Activated T-helper 1 cell treated with anti-CD3 and anti-CD28 coated beads, Interleukin-12 subunit alpha, Interleukin-12 subunit beta, Interleukin-2, Interleukin-4 antibody, amounts not matched to agents 30 ng/mL and 10 ng/mL and 1 ng/mL, durations not matched to agents 14 hours and 24 hours and 36 hours (primary cell): ENCODE measurements at regions not wholly inside any gene's neighbourhood (a gene's known extent, or its start where the extent isn't known, plus 50 kb on each side); places are given as distances from the start of the nearest gene placed in this dataset.
"Not testable (repeated sequence)": the region's sequence is repeated elsewhere in the genome, so short reads cannot be mapped to it uniquely, and the experiment has no call there.

Experiments
- DNase-seq: peaks from one replicate; pipeline ENCODE4 v3.0.0; 2021; ENCODE audit warnings: low spot score
- H3K27ac Mint-ChIP-seq: one replicate; pipeline ENCODE4 v1.8.0; 2021; ENCODE audit warnings: mild to moderate bottlenecking, mixed read lengths
- H3K27me3 Mint-ChIP-seq: one replicate; pipeline ENCODE4 v1.8.0; 2022; ENCODE audit warnings: mild to moderate bottlenecking, moderate library complexity, mixed read lengths; ENCODE audit not compliant: insufficient read depth
- H3K36me3 Mint-ChIP-seq: one replicate; pipeline ENCODE4 v1.8.0; 2021; ENCODE audit warnings: low read depth, mixed read lengths
- H3K4me1 Mint-ChIP-seq: one replicate; pipeline ENCODE4 v1.8.0; 2021; ENCODE audit warnings: low read depth, mixed read lengths
- H3K4me3 Mint-ChIP-seq: one replicate; pipeline ENCODE4 v1.8.0; 2021; ENCODE audit warnings: mild to moderate bottlenecking, moderate library complexity, mixed read lengths
- H3K9me3 Mint-ChIP-seq: one replicate; pipeline ENCODE4 v1.8.0; 2021; ENCODE audit warnings: mixed read lengths
- intact Hi-C: fragments of 100-400 bp; cut with micrococcal nuclease; formaldehyde crosslinking; loops from one replicate; pipeline ENCODE4 v1.15.1; 2024

- H3K27me3 Mint-ChIP-seq, H3K36me3 Mint-ChIP-seq, H3K4me3 Mint-ChIP-seq, DNase-seq, H3K4me1 Mint-ChIP-seq, H3K9me3 Mint-ChIP-seq, intact Hi-C loops, H3K27ac Mint-ChIP-seq: not testable (repeated sequence)
Observed at GRCh38 chr6:112608925-112609324, 261.8 kb downstream of the RFPL4B start.

GRCh38 chr6:112613410-112613809, 266.3 kb downstream of the RFPL4B start:
- no peaks in the 10 kb centered on the region for H3K4me1 Mint-ChIP-seq
- H3K4me3 Mint-ChIP-seq = no peak overlapping the region

GRCh38 chr6:112618849-112619248, 271.7 kb downstream of the RFPL4B start:
- Mint-ChIP-seq H3K4me1 (no peaks in the 10 kb centered on the region), H3K36me3 (no peaks in the 10 kb centered on the region), H3K9me3 (no peaks in the 10 kb centered on the region), H3K4me3 (no peak overlapping the region), H3K27ac (no peak overlapping the region), H3K27me3 (no peaks in the 10 kb centered on the region)
- DNase-seq = no peak
- intact Hi-C loops = no loop called here

More at GRCh38 chr6:112613410-112613809, 266.3 kb downstream of the RFPL4B start:
- H3K36me3 Mint-ChIP-seq = no peaks in the 10 kb centered on the region
- intact Hi-C loops = no loop called here
- DNase-seq = no peak
- H3K27me3 Mint-ChIP-seq = no peaks in the 10 kb centered on the region
- peaks cover 7% of the 10 kb centered on the region for H3K9me3 Mint-ChIP-seq
- H3K27ac Mint-ChIP-seq = no peak overlapping the region

- H3K27me3 Mint-ChIP-seq = no peaks in the 10 kb centered on the region
Observed at GRCh38 chr6:112620812-112621569, 273.9 kb downstream of the RFPL4B start.

GRCh38 chr6:112622036-112622435, 274.9 kb downstream of the RFPL4B start:
- H3K36me3 Mint-ChIP-seq = no peaks in the 10 kb centered on the region
- no peak overlapping the region for H3K27ac Mint-ChIP-seq
- no peak for DNase-seq
- H3K4me1 Mint-ChIP-seq = no peaks in the 10 kb centered on the region
- no peaks in the 10 kb centered on the region for H3K27me3 Mint-ChIP-seq
- H3K4me3 Mint-ChIP-seq = no peak overlapping the region
- H3K9me3 Mint-ChIP-seq = no peaks in the 10 kb centered on the region
- intact Hi-C loops = no loop called here

More at GRCh38 chr6:112620812-112621569, 273.9 kb downstream of the RFPL4B start:
- Mint-ChIP-seq H3K4me3 (no peak overlapping the region), H3K9me3 (no peaks in the 10 kb centered on the region), H3K27ac (no peak overlapping the region), H3K36me3 (no peaks in the 10 kb centered on the region), H3K4me1 (no peaks in the 10 kb centered on the region)
- intact Hi-C loops = no loop called here
- no peak for DNase-seq

- DNase-seq = no peak
- H3K9me3 Mint-ChIP-seq = no peaks in the 10 kb centered on the region
- H3K27me3 Mint-ChIP-seq = no peaks in the 10 kb centered on the region
- H3K36me3 Mint-ChIP-seq = no peaks in the 10 kb centered on the region
- no peak overlapping the region for H3K27ac Mint-ChIP-seq
- intact Hi-C loops = no loop called here
- H3K4me3 Mint-ChIP-seq = no peak overlapping the region
- no peaks in the 10 kb centered on the region for H3K4me1 Mint-ChIP-seq
Observed at GRCh38 chr6:112626468-112627082, 279.4 kb downstream of the RFPL4B start.

- no peaks in the 10 kb centered on the region for H3K36me3 Mint-ChIP-seq
- no peak overlapping the region for H3K27ac Mint-ChIP-seq
- no peaks in the 10 kb centered on the region for H3K27me3 Mint-ChIP-seq
- H3K4me3 Mint-ChIP-seq = no peak overlapping the region
- no peaks in the 10 kb centered on the region for H3K9me3 Mint-ChIP-seq
- DNase-seq = no peak
- intact Hi-C loops = no loop called here
- H3K4me1 Mint-ChIP-seq = no peaks in the 10 kb centered on the region
Observed at GRCh38 chr6:112634376-112634775, 287.2 kb downstream of the RFPL4B start.

GRCh38 chr6:112636650-112637262, 289.6 kb downstream of the RFPL4B start:
- no peak overlapping the region for H3K27ac Mint-ChIP-seq
- no peaks in the 10 kb centered on the region for H3K9me3 Mint-ChIP-seq
- no peaks in the 10 kb centered on the region for H3K4me1 Mint-ChIP-seq
- no peaks in the 10 kb centered on the region for H3K27me3 Mint-ChIP-seq
- no peaks in the 10 kb centered on the region for H3K36me3 Mint-ChIP-seq
- no peak for DNase-seq
- no peak overlapping the region for H3K4me3 Mint-ChIP-seq
- intact Hi-C loops = no loop called here

GRCh38 chr6:112639391-112639831, 292.3 kb downstream of the RFPL4B start:
- no peaks in the 10 kb centered on the region for H3K4me1 Mint-ChIP-seq
- no peaks in the 10 kb centered on the region for H3K9me3 Mint-ChIP-seq
- intact Hi-C loops = no loop called here
- no peak overlapping the region for H3K27ac Mint-ChIP-seq
- H3K27me3 Mint-ChIP-seq = no peaks in the 10 kb centered on the region
- DNase-seq = no peak
- H3K4me3 Mint-ChIP-seq = no peak overlapping the region
- no peaks in the 10 kb centered on the region for H3K36me3 Mint-ChIP-seq

GRCh38 chr6:112640891-112641290, 293.8 kb downstream of the RFPL4B start:
- no peaks in the 10 kb centered on the region for H3K27me3 Mint-ChIP-seq
- no peak overlapping the region for H3K27ac Mint-ChIP-seq
- no peaks in the 10 kb centered on the region for H3K9me3 Mint-ChIP-seq
- no peaks in the 10 kb centered on the region for H3K36me3 Mint-ChIP-seq
- H3K4me1 Mint-ChIP-seq = no peaks in the 10 kb centered on the region
- no peak overlapping the region for H3K4me3 Mint-ChIP-seq
- intact Hi-C loops = no loop called here
- DNase-seq = no peak

GRCh38 chr6:112649853-112650252, 302.7 kb downstream of the RFPL4B start:
- no peaks in the 10 kb centered on the region for H3K27me3 Mint-ChIP-seq
- no peak overlapping the region for H3K4me3 Mint-ChIP-seq
- no peak for DNase-seq
- no peaks in the 10 kb centered on the region for H3K36me3 Mint-ChIP-seq
- no peaks in the 10 kb centered on the region for H3K4me1 Mint-ChIP-seq
- intact Hi-C loops = no loop called here
- H3K27ac Mint-ChIP-seq = no peak overlapping the region
- H3K9me3 Mint-ChIP-seq = no peaks in the 10 kb centered on the region

- Mint-ChIP-seq H3K36me3 (no peaks in the 10 kb centered on the region), H3K4me1 (no peaks in the 10 kb centered on the region), H3K27ac (no peak overlapping the region), H3K9me3 (no peaks in the 10 kb centered on the region), H3K4me3 (no peak overlapping the region), H3K27me3 (no peaks in the 10 kb centered on the region)
- DNase-seq = no peak
- intact Hi-C loops = no loop called here
Observed at GRCh38 chr6:112651239-112651638, 304.1 kb downstream of the RFPL4B start.

GRCh38 chr6:112659912-112660311, 312.8 kb downstream of the RFPL4B start:
- Mint-ChIP-seq H3K36me3 (no peaks in the 10 kb centered on the region), H3K27ac (no peak overlapping the region), H3K4me1 (no peaks in the 10 kb centered on the region), H3K4me3 (no peak overlapping the region), H3K27me3 (no peaks in the 10 kb centered on the region), H3K9me3 (no peaks in the 10 kb centered on the region)
- intact Hi-C loops = no loop called here
- no peak for DNase-seq
